ENCODE measurements at regions not wholly inside any gene's neighbourhood (a gene's known extent, or its start where the extent isn't known, plus 50 kb on each side); places are given as distances from the start of the nearest gene placed in this dataset.

DNA sequence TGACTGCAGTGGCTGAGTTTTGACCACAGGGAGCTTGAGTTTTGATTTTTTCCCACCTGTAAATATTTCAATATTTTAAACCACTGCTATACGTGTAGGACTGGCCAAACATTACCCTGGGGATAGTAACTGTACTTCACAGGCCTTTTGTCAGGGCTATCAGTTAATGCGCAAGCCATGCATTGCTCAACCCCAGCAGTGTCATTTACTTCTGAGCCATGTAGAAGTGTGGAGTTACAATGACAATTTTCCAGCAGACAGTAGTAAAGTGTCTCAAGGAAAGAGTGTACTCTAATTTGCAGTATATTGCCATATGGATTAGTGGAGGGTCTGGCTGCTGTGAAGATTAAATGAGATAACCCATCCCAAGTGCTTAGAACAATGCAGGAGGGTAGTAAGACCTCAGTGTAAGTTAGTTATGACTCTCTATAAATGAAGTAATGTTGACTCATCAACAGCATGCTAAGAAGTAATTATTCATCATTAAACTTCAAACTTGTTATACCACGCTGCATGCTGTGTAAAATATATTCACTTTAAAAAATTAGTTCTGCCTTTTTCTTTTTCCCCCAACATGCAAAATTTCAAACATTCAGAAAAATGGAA is 489.2 kb downstream of the KDM4C start:
- TF ChIP-seq, protein P1, sequence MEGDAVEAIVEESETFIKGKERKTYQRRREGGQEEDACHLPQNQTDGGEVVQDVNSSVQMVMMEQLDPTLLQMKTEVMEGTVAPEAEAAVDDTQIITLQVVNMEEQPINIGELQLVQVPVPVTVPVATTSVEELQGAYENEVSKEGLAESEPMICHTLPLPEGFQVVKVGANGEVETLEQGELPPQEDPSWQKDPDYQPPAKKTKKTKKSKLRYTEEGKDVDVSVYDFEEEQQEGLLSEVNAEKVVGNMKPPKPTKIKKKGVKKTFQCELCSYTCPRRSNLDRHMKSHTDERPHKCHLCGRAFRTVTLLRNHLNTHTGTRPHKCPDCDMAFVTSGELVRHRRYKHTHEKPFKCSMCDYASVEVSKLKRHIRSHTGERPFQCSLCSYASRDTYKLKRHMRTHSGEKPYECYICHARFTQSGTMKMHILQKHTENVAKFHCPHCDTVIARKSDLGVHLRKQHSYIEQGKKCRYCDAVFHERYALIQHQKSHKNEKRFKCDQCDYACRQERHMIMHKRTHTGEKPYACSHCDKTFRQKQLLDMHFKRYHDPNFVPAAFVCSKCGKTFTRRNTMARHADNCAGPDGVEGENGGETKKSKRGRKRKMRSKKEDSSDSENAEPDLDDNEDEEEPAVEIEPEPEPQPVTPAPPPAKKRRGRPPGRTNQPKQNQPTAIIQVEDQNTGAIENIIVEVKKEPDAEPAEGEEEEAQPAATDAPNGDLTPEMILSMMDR (IDR thresholded peaks at IDR 0.05), result no peak
- TF ChIP-seq POLR2A (IDR thresholded peaks at IDR 0.05), result no peak
